Stimulated activated memory B cell treated with anti-CD40 and anti-IgM and Interleukin-4, amounts not matched to agents 10 μg/mL and 1 μg/mL and 100 μg/mL, for 72 hours (primary cell): ENCODE measurements at regions not wholly inside any gene's neighbourhood (a gene's known extent, or its start where the extent isn't known, plus 50 kb on each side); places are given as distances from the start of the nearest gene placed in this dataset.

Source experiments
- ATAC-seq: fragments of 150-1000 bp; cut with Tn5 transposase; 2 replicates; pipeline ENCODE4 v1.10.0; 2021
- H3K27ac Mint-ChIP-seq: one replicate; pipeline ENCODE4 v1.8.0; 2022; ENCODE audit warnings: mild to moderate bottlenecking, mixed read lengths
- H3K27me3 Mint-ChIP-seq: one replicate; pipeline ENCODE4 v1.8.0; 2022; ENCODE audit warnings: mixed read lengths
- H3K36me3 Mint-ChIP-seq: one replicate; pipeline ENCODE4 v1.8.0; 2022; ENCODE audit warnings: mixed read lengths
- H3K4me1 Mint-ChIP-seq: one replicate; pipeline ENCODE4 v1.8.0; 2022; ENCODE audit warnings: mixed read lengths
- H3K4me3 Mint-ChIP-seq: one replicate; pipeline ENCODE4 v1.8.0; 2022; ENCODE audit warnings: mild to moderate bottlenecking, moderate library complexity, mixed read lengths
- H3K9me3 Mint-ChIP-seq: one replicate; pipeline ENCODE4 v1.8.0; 2022; ENCODE audit warnings: mixed read lengths

GRCh38 chr22:47388331-47388730 lies 625.9 kb downstream of the TBC1D22A start:
- H3K4me1 Mint-ChIP-seq = no peaks in the 10 kb centered on the region
- H3K27ac Mint-ChIP-seq = no peak overlapping the region
- H3K27me3 Mint-ChIP-seq = no peaks in the 10 kb centered on the region
- no peaks in the 10 kb centered on the region for H3K9me3 Mint-ChIP-seq
- no peak for ATAC-seq
- H3K36me3 Mint-ChIP-seq = no peaks in the 10 kb centered on the region
- H3K4me3 Mint-ChIP-seq = no peak overlapping the region

- no peak for ATAC-seq
- no peaks in the 10 kb centered on the region for H3K27me3 Mint-ChIP-seq
- no peaks in the 10 kb centered on the region for H3K9me3 Mint-ChIP-seq
- H3K36me3 Mint-ChIP-seq = no peaks in the 10 kb centered on the region
- no peaks in the 10 kb centered on the region for H3K4me1 Mint-ChIP-seq
- H3K4me3 Mint-ChIP-seq = no peak overlapping the region
- no peak overlapping the region for H3K27ac Mint-ChIP-seq
These were observed 624.5 kb downstream of the TBC1D22A start for GRCh38 chr22:47386812-47387510.

GRCh38 chr22:47384977-47385376 lies 622.5 kb downstream of the TBC1D22A start:
- Mint-ChIP-seq H3K9me3 (no peaks in the 10 kb centered on the region), H3K36me3 (no peaks in the 10 kb centered on the region), H3K27ac (no peak overlapping the region), H3K27me3 (no peaks in the 10 kb centered on the region), H3K4me1 (no peaks in the 10 kb centered on the region), H3K4me3 (no peak overlapping the region)
- ATAC-seq = no peak

GRCh38 chr22:47382164-47382890 lies 619.9 kb downstream of the TBC1D22A start:
- peaks cover 9% of the 10 kb centered on the region for H3K9me3 Mint-ChIP-seq
- no peak overlapping the region for H3K4me3 Mint-ChIP-seq
- peaks cover 7% of the 10 kb centered on the region for H3K36me3 Mint-ChIP-seq
- H3K27ac Mint-ChIP-seq = no peak overlapping the region
- H3K4me1 Mint-ChIP-seq = no peaks in the 10 kb centered on the region
- H3K27me3 Mint-ChIP-seq = no peaks in the 10 kb centered on the region
- ATAC-seq = no peak

- no peak for ATAC-seq
- Mint-ChIP-seq H3K36me3 (peaks cover 7% of the 10 kb centered on the region), H3K9me3 (peaks cover 9% of the 10 kb centered on the region), H3K27me3 (no peaks in the 10 kb centered on the region), H3K4me1 (no peaks in the 10 kb centered on the region), H3K27ac (no peak overlapping the region), H3K4me3 (no peak overlapping the region)
These were observed 618.8 kb downstream of the TBC1D22A start for GRCh38 chr22:47381240-47381639.

GRCh38 chr22:47380692-47381091 lies 618.2 kb downstream of the TBC1D22A start:
- Mint-ChIP-seq H3K27ac (no peak overlapping the region), H3K4me3 (no peak overlapping the region), H3K4me1 (no peaks in the 10 kb centered on the region), H3K9me3 (peaks cover 9% of the 10 kb centered on the region), H3K27me3 (no peaks in the 10 kb centered on the region), H3K36me3 (peaks cover 7% of the 10 kb centered on the region)
- ATAC-seq = no peak

- no peak overlapping the region for H3K4me3 Mint-ChIP-seq
- H3K9me3 Mint-ChIP-seq = peaks cover 9% of the 10 kb centered on the region
- peak; percentile 34 for ATAC-seq
These were observed 616.6 kb downstream of the TBC1D22A start for GRCh38 chr22:47379037-47379436.

GRCh38 chr22:47377926-47378560 lies 615.6 kb downstream of the TBC1D22A start:
- Mint-ChIP-seq H3K36me3 (peaks cover 7% of the 10 kb centered on the region), H3K9me3 (peaks cover 9% of the 10 kb centered on the region), H3K27me3 (peaks cover 2% of the 10 kb centered on the region), H3K4me3 (no peak overlapping the region), H3K4me1 (no peaks in the 10 kb centered on the region), H3K27ac (no peak overlapping the region)
- no peak for ATAC-seq

More at GRCh38 chr22:47379037-47379436, 616.6 kb downstream of the TBC1D22A start:
- Mint-ChIP-seq H3K27ac (no peak overlapping the region), H3K27me3 (no peaks in the 10 kb centered on the region), H3K36me3 (peaks cover 7% of the 10 kb centered on the region), H3K4me1 (no peaks in the 10 kb centered on the region)

GRCh38 chr22:47376901-47377505 lies 614.6 kb downstream of the TBC1D22A start:
- H3K4me1 Mint-ChIP-seq = no peaks in the 10 kb centered on the region
- peaks cover 11% of the 10 kb centered on the region for H3K27me3 Mint-ChIP-seq
- no peak for ATAC-seq
- H3K4me3 Mint-ChIP-seq = no peak overlapping the region
- no peak overlapping the region for H3K27ac Mint-ChIP-seq
- H3K36me3 Mint-ChIP-seq = peaks cover 7% of the 10 kb centered on the region
- peaks cover 9% of the 10 kb centered on the region for H3K9me3 Mint-ChIP-seq

- Mint-ChIP-seq H3K36me3 (peaks cover 7% of the 10 kb centered on the region), H3K9me3 (peaks cover 9% of the 10 kb centered on the region), H3K4me1 (no peaks in the 10 kb centered on the region), H3K27ac (no peak overlapping the region), H3K27me3 (peaks cover 17% of the 10 kb centered on the region), H3K4me3 (no peak overlapping the region)
- no peak for ATAC-seq
These were observed 613.9 kb downstream of the TBC1D22A start for GRCh38 chr22:47376322-47376700.

- H3K27ac Mint-ChIP-seq = no peak overlapping the region
- H3K36me3 Mint-ChIP-seq = peaks cover 7% of the 10 kb centered on the region
- ATAC-seq = no peak
- no peak overlapping the region for H3K4me3 Mint-ChIP-seq
- no peaks in the 10 kb centered on the region for H3K4me1 Mint-ChIP-seq
- H3K27me3 Mint-ChIP-seq = peaks cover 22% of the 10 kb centered on the region
- H3K9me3 Mint-ChIP-seq = peaks cover 9% of the 10 kb centered on the region
These were observed 613.3 kb downstream of the TBC1D22A start for GRCh38 chr22:47375621-47376321.

GRCh38 chr22:47374901-47375575 lies 612.6 kb downstream of the TBC1D22A start:
- H3K27ac Mint-ChIP-seq = no peak overlapping the region
- H3K36me3 Mint-ChIP-seq = peaks cover 7% of the 10 kb centered on the region
- peaks cover 29% of the 10 kb centered on the region for H3K27me3 Mint-ChIP-seq
- peaks cover 9% of the 10 kb centered on the region for H3K9me3 Mint-ChIP-seq
- no peak overlapping the region for H3K4me3 Mint-ChIP-seq
- no peaks in the 10 kb centered on the region for H3K4me1 Mint-ChIP-seq
- no peak for ATAC-seq

- Mint-ChIP-seq H3K9me3 (peaks cover 9% of the 10 kb centered on the region), H3K27ac (no peak overlapping the region), H3K36me3 (peaks cover 7% of the 10 kb centered on the region), H3K27me3 (peaks cover 36% of the 10 kb centered on the region), H3K4me1 (no peaks in the 10 kb centered on the region), H3K4me3 (no peak overlapping the region)
- no peak for ATAC-seq
These were observed 611.9 kb downstream of the TBC1D22A start for GRCh38 chr22:47374273-47374771.

- no peak overlapping the region for H3K27ac Mint-ChIP-seq
- peaks cover 42% of the 10 kb centered on the region for H3K27me3 Mint-ChIP-seq
- no peaks in the 10 kb centered on the region for H3K4me1 Mint-ChIP-seq
- peaks cover 4% of the 10 kb centered on the region for H3K36me3 Mint-ChIP-seq
- peaks cover 6% of the 10 kb centered on the region for H3K9me3 Mint-ChIP-seq
- H3K4me3 Mint-ChIP-seq = no peak overlapping the region
- no peak for ATAC-seq
These were observed 611.3 kb downstream of the TBC1D22A start for GRCh38 chr22:47373648-47374272.
